Nephron progenitor cell (in vitro differentiated cells): ENCODE measurements at regions not wholly inside any gene's neighbourhood (a gene's known extent, or its start where the extent isn't known, plus 50 kb on each side); places are given as distances from the start of the nearest gene placed in this dataset.

Experiments
- DNase-seq: peaks from one replicate; pipeline ENCODE4 v3.0.0; 2021
- H3K27ac Mint-ChIP-seq: 2 replicates; pipeline ENCODE4 v1.8.0; 2021; ENCODE audit warnings: mild to moderate bottlenecking, moderate library complexity, mixed read lengths
- H3K27me3 Mint-ChIP-seq: 2 replicates; pipeline ENCODE4 v1.8.0; 2021; ENCODE audit warnings: mild to moderate bottlenecking, low read depth, mixed read lengths; ENCODE audit not compliant: poor library complexity
- H3K36me3 Mint-ChIP-seq: 2 replicates; pipeline ENCODE4 v1.8.0; 2021; ENCODE audit warnings: low read depth, mixed read lengths
- H3K4me1 Mint-ChIP-seq: 2 replicates; pipeline ENCODE4 v1.8.0; 2021; ENCODE audit warnings: mixed read lengths
- H3K4me3 Mint-ChIP-seq: 2 replicates; pipeline ENCODE4 v1.8.0; 2021; ENCODE audit warnings: mild to moderate bottlenecking, moderate library complexity, mixed read lengths
- H3K9me3 Mint-ChIP-seq: 2 replicates; pipeline ENCODE4 v1.8.0; 2021; ENCODE audit warnings: mild to moderate bottlenecking, moderate library complexity, mixed read lengths
- CTCF ChIP-seq: fragments of 200-600 bp; sonication (generic); IDR thresholded peaks from 2 replicates; pipeline ENCODE4 v1.5.0; 2021; ENCODE audit warnings: antibody characterized with exemption

GRCh38 chr4:55215087-55215486, 89.7 kb upstream of the KDR start:
- peaks cover 10% of the 10 kb centered on the region for H3K9me3 Mint-ChIP-seq
- no peak overlapping the region for H3K4me3 Mint-ChIP-seq
- no peaks in the 10 kb centered on the region for H3K27me3 Mint-ChIP-seq
- no peaks in the 10 kb centered on the region for H3K36me3 Mint-ChIP-seq
- H3K27ac Mint-ChIP-seq = no peak overlapping the region
- no peak for TF ChIP-seq CTCF
- no peak for DNase-seq
- peaks cover 52% of the 10 kb centered on the region for H3K4me1 Mint-ChIP-seq

GRCh38 chr4:55216863-55217635, 91.7 kb upstream of the KDR start:
- no peaks in the 10 kb centered on the region for H3K36me3 Mint-ChIP-seq
- H3K27me3 Mint-ChIP-seq = no peaks in the 10 kb centered on the region
- peaks cover 3% of the 10 kb centered on the region for H3K9me3 Mint-ChIP-seq
- peaks cover 52% of the 10 kb centered on the region for H3K4me1 Mint-ChIP-seq
- DNase-seq = no peak
- peak overlapping the region; percentile 88 for H3K27ac Mint-ChIP-seq
- no peak for TF ChIP-seq CTCF
- no peak overlapping the region for H3K4me3 Mint-ChIP-seq

- no peak for DNase-seq
- no peaks in the 10 kb centered on the region for H3K9me3 Mint-ChIP-seq
- H3K27ac Mint-ChIP-seq = peak overlapping the region; percentile 3
- TF ChIP-seq CTCF = no peak
- no peaks in the 10 kb centered on the region for H3K27me3 Mint-ChIP-seq
- H3K4me1 Mint-ChIP-seq = peaks cover 47% of the 10 kb centered on the region
- no peak overlapping the region for H3K4me3 Mint-ChIP-seq
- no peaks in the 10 kb centered on the region for H3K36me3 Mint-ChIP-seq
Measured at GRCh38 chr4:55218041-55218440, 92.6 kb upstream of the KDR start.

GRCh38 chr4:55237839-55238238, 108.2 kb upstream of the SRD5A3 start:
- DNase-seq = no peak
- Mint-ChIP-seq H3K36me3 (peaks cover 30% of the 10 kb centered on the region), H3K27me3 (peaks cover 13% of the 10 kb centered on the region), H3K4me1 (peaks cover 21% of the 10 kb centered on the region), H3K27ac (no peak overlapping the region), H3K4me3 (no peak overlapping the region), H3K9me3 (peaks cover 72% of the 10 kb centered on the region)
- no peak for TF ChIP-seq CTCF

GRCh38 chr4:55238407-55238806, 107.6 kb upstream of the SRD5A3 start:
- peaks cover 29% of the 10 kb centered on the region for H3K36me3 Mint-ChIP-seq
- peaks cover 27% of the 10 kb centered on the region for H3K4me1 Mint-ChIP-seq
- no peak for DNase-seq
- H3K27ac Mint-ChIP-seq = no peak overlapping the region
- H3K27me3 Mint-ChIP-seq = peaks cover 10% of the 10 kb centered on the region
- peaks cover 69% of the 10 kb centered on the region for H3K9me3 Mint-ChIP-seq
- no peak overlapping the region for H3K4me3 Mint-ChIP-seq
- no peak for TF ChIP-seq CTCF

GRCh38 chr4:55241461-55241860, 104.6 kb upstream of the SRD5A3 start:
- peaks cover 36% of the 10 kb centered on the region for H3K4me1 Mint-ChIP-seq
- DNase-seq = no peak
- peaks cover 2% of the 10 kb centered on the region for H3K27me3 Mint-ChIP-seq
- H3K36me3 Mint-ChIP-seq = peaks cover 24% of the 10 kb centered on the region
- H3K4me3 Mint-ChIP-seq = no peak overlapping the region
- peaks cover 41% of the 10 kb centered on the region for H3K9me3 Mint-ChIP-seq
- no peak overlapping the region for H3K27ac Mint-ChIP-seq
- TF ChIP-seq CTCF = no peak
